ENCODE measurements at regions not wholly inside any gene's neighbourhood (a gene's known extent, or its start where the extent isn't known, plus 50 kb on each side); places are given as distances from the start of the nearest gene placed in this dataset.

DNA sequence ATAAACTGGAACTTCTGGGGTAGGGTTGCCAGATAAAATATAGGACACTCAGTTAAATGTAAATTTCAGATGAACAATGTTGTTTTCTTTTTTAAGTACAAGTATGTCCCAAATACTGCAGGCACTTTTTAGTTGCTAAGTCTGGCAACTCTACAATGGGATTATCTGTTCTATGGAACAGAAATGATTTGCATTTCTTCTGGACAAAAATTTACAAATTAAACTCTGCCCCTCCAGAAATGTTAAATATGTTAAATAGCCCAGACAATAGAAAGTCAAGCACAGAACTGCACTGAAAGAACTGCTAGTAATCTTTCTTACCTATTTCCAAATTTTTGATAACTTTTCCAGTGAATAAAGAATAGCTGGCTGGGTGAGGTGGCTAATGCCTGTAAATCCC, 140.1 kb upstream of the DDX53 start:
- TF ChIP-seq POLR2AphosphoS5 (IDR thresholded peaks at IDR 0.05; ENCODE audit: low read depth, low read length) (no peak), POLR2A (IDR thresholded peaks at IDR 0.05; ENCODE audit: low read depth, low read length) (no peak), POU2F2 (IDR thresholded peaks at IDR 0.05; ENCODE audit: low read depth, low read length) (no peak), SPI1 (IDR thresholded peaks at IDR 0.05; ENCODE audit: low read depth, low read length) (no peak), TAF1 (IDR thresholded peaks at IDR 0.05; ENCODE audit: low read depth, low read length) (no peak)

Measured in GM12891 (cell line).